ENCODE measurements at regions not wholly inside any gene's neighbourhood (a gene's known extent, or its start where the extent isn't known, plus 50 kb on each side); places are given as distances from the start of the nearest gene placed in this dataset.

DNA sequence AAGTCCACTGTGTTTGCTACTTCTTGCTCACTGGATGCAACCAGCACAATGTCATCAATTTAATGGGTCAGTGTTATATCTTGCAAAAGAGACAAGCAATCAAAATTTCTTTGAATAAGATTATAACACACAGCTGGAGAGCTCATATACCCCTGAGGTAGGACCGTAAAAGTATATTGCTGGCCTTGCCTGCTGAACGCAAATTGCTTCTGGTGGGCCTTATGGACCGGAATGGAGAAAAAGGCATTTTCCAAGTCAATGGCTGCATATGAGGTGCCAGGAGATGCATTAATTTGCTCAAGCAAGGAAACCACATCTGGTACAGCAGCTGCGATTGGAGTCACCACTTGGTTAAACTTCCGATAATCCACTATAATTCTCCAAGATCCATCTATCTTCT, 119.1 kb downstream of the ZNF280B start:
- Histone ChIP-seq H3K9me3 (no peaks in the 10 kb centered on the region), H3K4me1 (no peaks in the 10 kb centered on the region), H3K27me3 (peaks cover 0 to 11% (median 0%) of the 10 kb centered on the region in 4 donors), H3K27ac (no peak overlapping the region), H3K36me3 (no peaks in the 10 kb centered on the region), H3K4me3 (no peak overlapping the region)
- no peak for DNase-seq
- TF ChIP-seq, protein P1, sequence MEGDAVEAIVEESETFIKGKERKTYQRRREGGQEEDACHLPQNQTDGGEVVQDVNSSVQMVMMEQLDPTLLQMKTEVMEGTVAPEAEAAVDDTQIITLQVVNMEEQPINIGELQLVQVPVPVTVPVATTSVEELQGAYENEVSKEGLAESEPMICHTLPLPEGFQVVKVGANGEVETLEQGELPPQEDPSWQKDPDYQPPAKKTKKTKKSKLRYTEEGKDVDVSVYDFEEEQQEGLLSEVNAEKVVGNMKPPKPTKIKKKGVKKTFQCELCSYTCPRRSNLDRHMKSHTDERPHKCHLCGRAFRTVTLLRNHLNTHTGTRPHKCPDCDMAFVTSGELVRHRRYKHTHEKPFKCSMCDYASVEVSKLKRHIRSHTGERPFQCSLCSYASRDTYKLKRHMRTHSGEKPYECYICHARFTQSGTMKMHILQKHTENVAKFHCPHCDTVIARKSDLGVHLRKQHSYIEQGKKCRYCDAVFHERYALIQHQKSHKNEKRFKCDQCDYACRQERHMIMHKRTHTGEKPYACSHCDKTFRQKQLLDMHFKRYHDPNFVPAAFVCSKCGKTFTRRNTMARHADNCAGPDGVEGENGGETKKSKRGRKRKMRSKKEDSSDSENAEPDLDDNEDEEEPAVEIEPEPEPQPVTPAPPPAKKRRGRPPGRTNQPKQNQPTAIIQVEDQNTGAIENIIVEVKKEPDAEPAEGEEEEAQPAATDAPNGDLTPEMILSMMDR (IDR thresholded peaks at IDR 0.05) = no peak
- intact Hi-C loops (cut with DNase I) = no loop called here
- no peak for ATAC-seq
- FAIRE-seq = no peak
- WGBS, 2 donors = 91 to 93% methylated on average over 5 of the region's 5 CpGs

DNA sequence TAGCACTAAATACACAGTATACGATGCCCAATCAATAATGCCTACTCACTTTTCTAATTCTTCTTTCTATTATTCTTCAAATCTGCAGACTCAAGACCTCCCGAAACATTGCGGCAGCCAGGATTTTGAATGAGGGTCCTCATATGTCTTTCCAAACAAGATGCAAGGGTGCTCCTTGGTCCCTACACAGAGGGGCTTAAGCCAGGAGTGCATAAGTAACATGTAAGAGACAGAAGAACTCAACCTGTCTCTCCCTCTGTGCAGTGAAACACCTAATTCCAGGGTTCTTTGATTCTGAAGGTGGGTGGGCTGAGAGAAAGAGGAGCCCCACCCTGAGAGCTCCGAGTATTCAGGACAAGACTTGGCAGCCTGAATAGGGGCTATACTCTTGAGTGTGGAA, 117.6 kb downstream of the ZNF280B start:
- H3K27ac ChIP-seq = no peak overlapping the region
- 71 to 77% methylated on average over 4 of the region's 4 CpGs for WGBS, 2 donors
- peaks cover 0 to 11% (median 0%) of the 10 kb centered on the region in 4 donors for H3K27me3 ChIP-seq
- ATAC-seq = no peak
- no peaks in the 10 kb centered on the region for H3K9me3 ChIP-seq
- no peak for FAIRE-seq
- intact Hi-C loops (cut with DNase I) = no loop called here
- H3K4me3 ChIP-seq = no peak overlapping the region
- DNase-seq = no peak
- H3K4me1 ChIP-seq = no peaks in the 10 kb centered on the region
- TF ChIP-seq, protein P1 (IDR thresholded peaks at IDR 0.05) = no peak
- H3K36me3 ChIP-seq = no peaks in the 10 kb centered on the region

DNA sequence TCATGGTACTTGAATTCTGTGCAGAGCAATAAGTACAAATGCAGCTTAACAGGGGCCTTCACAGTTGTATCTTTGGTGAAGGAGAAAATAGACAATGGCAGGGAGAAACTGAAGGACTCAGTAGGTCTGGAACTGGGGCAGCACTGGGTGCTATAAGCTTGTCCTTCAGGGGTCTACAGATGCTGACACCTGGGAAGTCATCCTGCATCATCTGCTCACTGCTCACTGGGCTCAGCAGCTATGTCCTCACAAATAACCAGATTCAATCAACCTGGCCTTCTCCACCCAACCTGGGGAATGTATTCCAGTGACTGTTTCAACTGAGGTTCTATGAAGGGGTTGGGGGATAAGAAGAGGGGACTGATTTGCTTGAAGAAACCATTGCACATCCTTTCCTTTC, 117.0 kb downstream of the ZNF280B start:
- FAIRE-seq (no peak), DNase-seq (no peak), ATAC-seq (no peak)
- Histone ChIP-seq H3K4me1 (no peaks in the 10 kb centered on the region), H3K27ac (no peak overlapping the region), H3K4me3 (no peak overlapping the region), H3K9me3 (no peaks in the 10 kb centered on the region), H3K36me3 (no peaks in the 10 kb centered on the region), H3K27me3 (peaks cover 0 to 11% (median 0%) of the 10 kb centered on the region in 4 donors)
- intact Hi-C loops (cut with DNase I) = no loop called here
- TF ChIP-seq, protein P1 (IDR thresholded peaks at IDR 0.05) = no peak

DNA sequence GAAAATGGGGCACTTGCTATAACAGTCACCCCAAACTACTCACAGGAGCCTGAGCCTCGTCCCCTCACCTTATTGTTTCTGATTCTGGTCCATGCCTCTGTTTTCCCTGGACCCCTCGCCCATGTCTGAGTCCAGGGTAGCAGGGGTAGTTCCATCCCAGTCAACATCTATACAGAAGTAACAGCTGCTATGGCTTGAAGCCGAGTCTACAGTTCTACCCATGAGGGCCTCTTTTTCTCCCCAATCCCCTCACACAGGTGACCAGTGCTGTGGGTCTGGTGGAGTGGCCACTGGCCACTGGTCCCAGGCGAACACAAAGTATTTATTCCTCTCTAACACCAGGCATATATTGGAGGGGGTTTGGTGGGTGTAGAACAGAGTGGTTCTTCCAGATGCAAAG, 116.4 kb downstream of the ZNF280B start:
- intact Hi-C loops (cut with DNase I) = no loop called here
- no peak for ATAC-seq
- TF ChIP-seq, protein P1 (IDR thresholded peaks at IDR 0.05) = no peak
- no peak overlapping the region for H3K4me3 ChIP-seq
- H3K36me3 ChIP-seq = no peaks in the 10 kb centered on the region
- 66 to 68% methylated on average over 4 of the region's 4 CpGs for WGBS, 2 donors
- H3K27me3 ChIP-seq = peaks cover 0 to 11% (median 0%) of the 10 kb centered on the region in 4 donors
- no peak for FAIRE-seq
- DNase-seq = no peak
- H3K9me3 ChIP-seq = no peaks in the 10 kb centered on the region
- no peak overlapping the region for H3K27ac ChIP-seq
- no peaks in the 10 kb centered on the region for H3K4me1 ChIP-seq

DNA sequence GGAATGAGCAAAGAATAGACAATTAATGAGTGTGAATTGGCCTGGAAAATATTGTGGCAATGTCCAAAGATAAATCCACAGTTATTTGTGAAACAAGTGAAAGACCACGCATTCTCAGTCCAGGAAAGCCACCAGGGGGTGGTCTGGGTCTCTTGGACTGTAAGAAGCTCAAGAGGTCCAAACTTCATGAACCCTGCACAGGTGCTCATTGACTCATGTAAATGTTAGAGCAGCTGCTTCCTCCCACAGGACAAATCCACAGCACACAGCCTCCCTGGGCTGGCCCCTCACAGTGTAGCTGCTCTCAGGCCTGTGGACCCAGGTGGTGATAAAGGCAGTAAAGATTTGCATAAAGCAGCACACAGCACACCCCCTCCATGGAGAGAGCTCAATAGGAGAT, 114.0 kb downstream of the ZNF280B start:
- FAIRE-seq = no peak
- no peak overlapping the region for H3K4me3 ChIP-seq
- intact Hi-C loops (cut with DNase I) = no loop called here
- no peak overlapping the region for H3K27ac ChIP-seq
- H3K4me1 ChIP-seq = no peaks in the 10 kb centered on the region
- no peaks in the 10 kb centered on the region for H3K9me3 ChIP-seq
- peaks cover 0 to 11% (median 0%) of the 10 kb centered on the region in 4 donors for H3K27me3 ChIP-seq
- DNase-seq = no peak
- TF ChIP-seq, protein P1 (IDR thresholded peaks at IDR 0.05) = no peak
- 79 to 89% methylated on average over 1 of the region's 1 CpG for WGBS, 2 donors
- no peaks in the 10 kb centered on the region for H3K36me3 ChIP-seq
- ATAC-seq = no peak
